ENCODE measurements at regions not wholly inside any gene's neighbourhood (a gene's known extent, or its start where the extent isn't known, plus 50 kb on each side); places are given as distances from the start of the nearest gene placed in this dataset.

DNA sequence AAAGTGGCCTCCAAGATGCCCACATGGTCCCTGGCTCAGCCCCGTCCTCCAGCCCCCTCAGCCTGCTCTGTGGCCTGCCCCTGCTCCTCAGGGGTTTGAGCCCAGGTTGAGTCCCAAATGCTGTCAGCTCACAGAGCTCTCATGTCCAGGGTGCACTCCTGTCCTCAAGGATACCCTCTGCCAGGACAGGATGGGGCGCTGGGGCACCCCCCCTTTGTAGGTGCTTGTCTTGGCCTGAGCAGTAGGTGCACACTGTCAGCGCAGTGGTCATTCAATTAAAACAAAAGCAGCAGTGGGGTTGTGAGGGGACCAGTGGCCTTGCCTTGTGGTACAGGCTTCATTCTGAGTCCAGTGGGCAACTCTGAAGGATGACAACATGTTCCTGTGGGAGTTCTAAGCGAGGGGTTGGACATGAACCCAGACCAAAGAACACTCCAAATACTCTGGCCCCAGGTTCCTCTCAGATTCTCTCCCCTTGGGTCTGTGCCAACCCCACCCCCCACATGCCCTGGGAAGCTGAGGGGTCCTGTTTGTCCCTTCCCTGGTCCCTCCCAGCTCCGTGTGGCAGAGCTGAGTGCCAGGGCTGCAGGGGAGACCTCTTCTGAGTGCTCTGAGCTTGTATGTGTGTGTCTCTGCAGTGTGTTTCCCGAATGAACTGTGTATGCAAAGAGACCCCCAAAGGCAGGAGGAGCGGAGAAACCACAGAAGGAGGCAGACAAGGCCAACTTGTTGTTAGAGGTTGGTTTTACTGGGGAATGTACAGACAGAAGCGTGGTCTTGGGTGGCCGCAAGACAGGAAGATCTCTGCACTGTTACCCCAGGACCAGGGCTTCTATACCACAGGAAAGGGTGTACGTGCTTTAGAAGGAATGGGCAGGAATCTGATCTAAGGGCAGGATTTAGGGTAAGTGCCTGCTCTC, 155.6 kb upstream of the HS6ST1 start:
- H3K27me3 ChIP-seq (ENCODE audit: control insufficient read depth, insufficient read depth, low read length, poor library complexity, severe bottlenecking): no peaks in the 10 kb centered on the region
- 89 to 92% methylated on average over 10 of the region's 10 CpGs for WGBS, 2 experiments
- H3K36me3 ChIP-seq (ENCODE audit: control insufficient read depth, insufficient read depth, low read length): no peaks in the 10 kb centered on the region
- H3K9me3 ChIP-seq (ENCODE audit: control insufficient read depth, low read length): peaks cover 4% of the 10 kb centered on the region
- H3K27ac ChIP-seq (ENCODE audit: insufficient read depth, low read depth, low read length, poor library complexity, severe bottlenecking): no peak overlapping the region
- H3K4me1 ChIP-seq (ENCODE audit: control insufficient read depth, insufficient read depth, low read length): peaks cover 6% of the 10 kb centered on the region
- H3K4me3 ChIP-seq (ENCODE audit: insufficient read depth, low read depth, low read length): no peak overlapping the region

DNA sequence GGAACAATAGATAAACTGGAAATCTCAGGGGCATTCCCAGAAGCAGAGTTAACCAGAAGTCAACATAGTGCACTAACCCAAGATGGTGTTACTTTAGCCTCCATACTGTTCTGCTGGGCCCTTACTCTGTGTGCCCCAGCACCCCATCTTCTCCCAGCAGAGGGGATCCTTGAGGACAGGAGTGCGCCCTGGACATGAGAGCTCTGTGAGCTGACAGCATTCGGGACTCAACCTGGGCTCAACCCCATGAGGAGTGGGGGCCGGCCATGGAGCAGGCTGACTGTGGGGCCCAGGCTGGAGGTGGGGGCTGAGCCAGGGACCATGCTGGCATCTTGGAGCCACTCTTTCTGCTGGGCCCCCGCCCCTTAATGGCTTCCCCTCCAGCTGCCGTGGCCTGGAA, 156.3 kb upstream of the HS6ST1 start:
- WGBS, 2 experiments: 93 to 94% methylated on average over 5 of the region's 5 CpGs
- H3K36me3 ChIP-seq (ENCODE audit: control insufficient read depth, insufficient read depth, low read length): no peaks in the 10 kb centered on the region
- peaks cover 6% of the 10 kb centered on the region for H3K4me1 ChIP-seq (ENCODE audit: control insufficient read depth, insufficient read depth, low read length)

DNA sequence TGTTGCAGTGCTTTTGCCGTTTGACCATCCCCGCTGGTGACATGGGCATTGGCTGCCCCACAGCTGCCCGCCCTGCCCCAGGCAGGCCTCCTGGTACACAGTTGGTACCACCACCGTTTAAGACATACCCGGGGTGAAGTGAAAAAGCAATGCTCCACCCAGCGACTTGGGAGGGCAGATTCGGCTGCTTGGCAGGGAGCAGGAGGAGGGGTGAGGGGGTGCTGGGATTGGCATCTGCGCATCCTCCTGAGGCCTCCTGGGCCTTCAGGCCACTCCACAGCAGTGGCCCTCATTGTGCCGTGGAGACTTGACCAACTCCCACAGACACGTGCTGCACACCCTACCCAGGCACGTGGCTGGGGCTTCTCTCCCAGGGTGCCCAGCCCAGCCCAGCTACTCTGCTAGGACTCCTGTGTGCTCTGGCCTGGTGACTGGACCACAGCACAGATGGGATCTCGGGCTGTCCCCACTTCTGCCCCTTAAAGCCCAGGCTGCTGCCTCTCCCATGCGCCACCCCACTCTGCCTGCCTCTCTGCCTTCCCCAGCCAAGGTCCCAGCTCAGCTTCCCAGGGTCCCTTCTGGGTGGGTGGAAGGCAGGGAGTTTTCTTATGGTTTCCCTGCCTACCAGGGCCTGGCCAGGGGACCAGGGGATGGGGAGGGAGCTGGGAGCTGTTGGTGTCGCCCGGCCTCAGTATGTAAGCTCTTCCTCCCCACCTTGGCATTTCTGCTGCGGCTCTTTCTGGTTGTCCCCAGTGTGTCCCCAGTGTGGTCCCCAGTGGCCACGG, 157.0 kb upstream of the HS6ST1 start:
- Histone ChIP-seq H3K36me3 (ENCODE audit: control insufficient read depth, insufficient read depth, low read length) (no peaks in the 10 kb centered on the region), H3K27ac (ENCODE audit: insufficient read depth, low read depth, low read length, poor library complexity, severe bottlenecking) (no peak overlapping the region), H3K4me3 (ENCODE audit: insufficient read depth, low read depth, low read length) (no peak overlapping the region), H3K27me3 (ENCODE audit: control insufficient read depth, insufficient read depth, low read length, poor library complexity, severe bottlenecking) (no peaks in the 10 kb centered on the region), H3K9me3 (ENCODE audit: control insufficient read depth, low read length) (no peaks in the 10 kb centered on the region), H3K4me1 (ENCODE audit: control insufficient read depth, insufficient read depth, low read length) (peaks cover 6% of the 10 kb centered on the region)
- WGBS, 2 experiments: 94 to 95% methylated on average over 17 of the region's 17 CpGs

More for the DNA sequence above, 156.3 kb upstream of the HS6ST1 start:
- no peaks in the 10 kb centered on the region for H3K27me3 ChIP-seq (ENCODE audit: control insufficient read depth, insufficient read depth, low read length, poor library complexity, severe bottlenecking)
- H3K4me3 ChIP-seq (ENCODE audit: insufficient read depth, low read depth, low read length): no peak overlapping the region
- H3K9me3 ChIP-seq (ENCODE audit: control insufficient read depth, low read length): peaks cover 1% of the 10 kb centered on the region
- no peak overlapping the region for H3K27ac ChIP-seq (ENCODE audit: insufficient read depth, low read depth, low read length, poor library complexity, severe bottlenecking)

DNA sequence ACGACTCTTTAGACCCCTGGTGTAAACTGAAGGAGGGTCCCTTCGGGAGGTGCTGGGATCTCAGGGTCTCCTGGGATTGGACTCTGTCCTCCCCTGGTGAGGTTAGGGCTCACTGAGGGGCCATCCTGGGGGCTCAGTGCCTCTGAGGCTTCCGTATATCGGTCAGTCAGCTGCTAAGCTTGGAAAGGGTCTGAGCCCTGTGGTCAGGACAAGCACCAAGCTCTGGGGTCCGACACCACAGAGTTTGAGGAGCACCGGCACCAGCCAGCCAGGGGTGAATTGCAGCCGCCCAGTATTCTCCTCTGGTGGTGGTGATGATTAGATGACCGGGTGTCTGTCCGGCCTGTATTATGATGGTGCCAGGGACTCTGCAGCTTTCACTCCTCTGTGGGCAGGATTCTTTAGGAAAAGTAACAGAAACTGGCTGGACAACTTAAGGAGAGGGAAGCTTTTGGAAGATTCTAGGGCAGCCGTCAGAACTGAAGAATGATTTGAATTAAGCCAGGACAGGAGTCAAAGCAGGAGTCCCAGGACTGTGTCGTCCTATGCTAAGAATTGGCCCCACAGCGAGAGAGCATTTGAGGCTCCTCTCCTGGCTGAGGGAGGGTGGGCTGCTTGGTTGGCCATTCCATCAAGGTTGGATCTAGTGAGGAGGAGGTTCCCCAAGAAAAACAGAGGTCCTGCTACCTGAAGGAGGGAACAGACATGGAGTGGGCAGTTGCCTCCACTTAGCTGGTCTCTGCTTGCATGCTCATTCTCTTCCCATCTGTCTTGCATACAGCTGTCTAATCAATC, 158.6 kb upstream of the HS6ST1 start:
- WGBS, 2 experiments: 92 to 95% methylated on average over 12 of the region's 12 CpGs
- H3K4me3 ChIP-seq (ENCODE audit: insufficient read depth, low read depth, low read length): no peak overlapping the region
- no peaks in the 10 kb centered on the region for H3K27me3 ChIP-seq (ENCODE audit: control insufficient read depth, insufficient read depth, low read length, poor library complexity, severe bottlenecking)
- no peaks in the 10 kb centered on the region for H3K36me3 ChIP-seq (ENCODE audit: control insufficient read depth, insufficient read depth, low read length)
- H3K27ac ChIP-seq (ENCODE audit: insufficient read depth, low read depth, low read length, poor library complexity, severe bottlenecking): no peak overlapping the region
- peaks cover 6% of the 10 kb centered on the region for H3K4me1 ChIP-seq (ENCODE audit: control insufficient read depth, insufficient read depth, low read length)
- H3K9me3 ChIP-seq (ENCODE audit: control insufficient read depth, low read length): no peaks in the 10 kb centered on the region

DNA sequence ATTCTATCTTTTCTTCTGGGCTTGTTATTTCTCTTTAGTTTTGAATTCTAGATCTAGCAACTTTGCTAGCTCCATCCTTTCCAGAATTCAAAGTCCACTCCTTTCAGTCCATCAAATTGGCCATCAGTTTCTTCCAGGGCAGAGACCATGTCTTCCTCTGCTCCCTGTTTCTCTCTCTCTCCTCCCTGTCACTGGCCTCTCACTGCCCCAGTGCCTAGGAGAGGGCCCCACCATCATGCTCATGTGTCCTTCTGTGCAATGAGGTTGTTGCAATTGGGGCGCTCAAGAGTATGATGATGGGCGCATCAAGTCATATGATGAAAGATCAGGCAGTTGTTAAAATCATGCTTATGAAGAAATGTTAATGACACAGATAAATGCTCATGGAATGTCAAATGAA, 159.2 kb upstream of the HS6ST1 start:
- H3K4me3 ChIP-seq (ENCODE audit: insufficient read depth, low read depth, low read length): no peak overlapping the region
- H3K27ac ChIP-seq (ENCODE audit: insufficient read depth, low read depth, low read length, poor library complexity, severe bottlenecking): no peak overlapping the region
- H3K36me3 ChIP-seq (ENCODE audit: control insufficient read depth, insufficient read depth, low read length): no peaks in the 10 kb centered on the region
- H3K4me1 ChIP-seq (ENCODE audit: control insufficient read depth, insufficient read depth, low read length): peaks cover 6% of the 10 kb centered on the region
- H3K9me3 ChIP-seq (ENCODE audit: control insufficient read depth, low read length): no peaks in the 10 kb centered on the region
- 95 to 98% methylated on average over 2 of the region's 2 CpGs for WGBS, 2 experiments
- H3K27me3 ChIP-seq (ENCODE audit: control insufficient read depth, insufficient read depth, low read length, poor library complexity, severe bottlenecking): no peaks in the 10 kb centered on the region

DNA sequence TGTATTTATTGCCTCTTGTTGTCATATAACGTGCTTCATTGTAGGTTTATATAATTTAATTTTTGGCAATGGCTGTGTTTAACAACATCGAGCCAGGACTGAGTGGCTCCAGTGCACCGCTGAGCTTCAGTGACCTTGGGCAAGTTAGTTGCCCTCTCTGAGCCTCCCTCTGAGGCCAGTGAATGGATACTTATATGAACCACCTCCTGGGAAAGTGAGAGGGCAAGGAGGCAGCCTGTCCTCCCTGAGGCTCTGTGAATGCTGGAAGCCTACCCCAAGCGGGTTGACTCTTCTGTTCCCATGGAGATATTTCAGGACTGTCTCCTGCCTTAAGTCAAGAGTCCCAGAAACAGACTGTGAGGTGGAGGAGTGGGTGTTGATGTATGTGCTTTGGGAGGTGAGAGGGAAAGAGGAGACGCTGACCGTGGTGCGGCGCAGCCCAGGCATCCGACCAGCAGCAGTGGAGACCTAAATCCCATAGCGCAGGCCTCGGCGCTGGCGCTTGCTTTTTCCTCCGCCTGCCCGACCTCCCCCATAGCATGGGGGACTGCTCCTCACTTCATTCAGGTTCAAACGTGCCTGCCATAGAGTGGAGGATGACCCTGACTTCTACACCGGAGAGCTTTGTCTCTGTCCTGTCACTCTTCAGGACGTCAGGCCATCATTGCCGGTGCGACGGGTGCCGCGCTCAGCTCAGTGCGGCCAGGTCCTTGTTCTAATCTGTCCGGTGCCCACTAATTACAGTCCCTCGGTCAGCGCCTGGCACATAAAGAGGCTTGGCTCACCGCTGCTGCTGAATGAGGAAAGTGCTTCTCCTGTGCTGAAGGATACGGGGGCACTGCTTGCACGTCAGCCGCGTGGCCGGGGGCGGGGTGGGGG, 167.3 kb upstream of the HS6ST1 start:
- WGBS, 2 experiments: 93 to 95% methylated on average over 34 of the region's 34 CpGs
- peaks cover 16% of the 10 kb centered on the region for H3K4me1 ChIP-seq (ENCODE audit: control insufficient read depth, insufficient read depth, low read length)
- H3K9me3 ChIP-seq (ENCODE audit: control insufficient read depth, low read length): no peaks in the 10 kb centered on the region
- no peak overlapping the region for H3K4me3 ChIP-seq (ENCODE audit: insufficient read depth, low read depth, low read length)
- no peak overlapping the region for H3K27ac ChIP-seq (ENCODE audit: insufficient read depth, low read depth, low read length, poor library complexity, severe bottlenecking)
- H3K36me3 ChIP-seq (ENCODE audit: control insufficient read depth, insufficient read depth, low read length): no peaks in the 10 kb centered on the region
- H3K27me3 ChIP-seq (ENCODE audit: control insufficient read depth, insufficient read depth, low read length, poor library complexity, severe bottlenecking): no peaks in the 10 kb centered on the region

DNA sequence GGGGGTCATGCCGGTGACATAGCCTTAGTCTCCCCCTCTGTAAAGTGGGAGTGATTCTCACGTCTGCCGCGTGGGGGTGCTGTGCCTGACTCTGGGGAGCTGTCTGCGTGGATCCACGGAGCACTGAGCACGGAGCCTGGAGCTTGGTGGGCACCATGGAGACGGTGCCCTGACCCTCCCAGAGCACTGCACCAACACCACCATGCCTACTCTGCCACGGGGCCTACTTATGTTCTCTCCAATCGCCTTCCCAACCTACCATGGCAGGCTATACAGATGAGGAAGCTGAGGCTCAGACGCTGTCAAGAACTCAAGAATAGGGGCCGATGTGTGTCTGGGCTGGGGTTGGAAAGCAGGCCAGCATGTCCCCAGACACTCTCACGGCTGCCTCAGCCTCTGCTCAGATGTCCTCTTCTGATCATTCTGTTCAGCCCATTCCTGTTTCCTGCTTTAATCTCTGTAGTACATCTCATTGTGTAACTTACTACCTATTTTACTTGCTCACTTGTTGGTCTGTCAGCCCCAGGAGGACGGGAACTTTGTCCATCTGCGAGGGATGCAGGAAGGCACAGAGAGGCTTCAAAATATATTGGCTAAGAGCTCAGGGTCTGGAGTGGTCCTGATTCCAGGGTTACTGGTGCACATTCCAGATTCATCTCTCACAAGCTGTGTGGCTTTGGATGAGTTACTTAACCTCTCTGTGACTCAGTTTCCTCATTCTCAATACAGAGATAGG, 168.1 kb upstream of the HS6ST1 start:
- Histone ChIP-seq H3K4me1 (ENCODE audit: control insufficient read depth, insufficient read depth, low read length) (peaks cover 16% of the 10 kb centered on the region), H3K9me3 (ENCODE audit: control insufficient read depth, low read length) (no peaks in the 10 kb centered on the region), H3K36me3 (ENCODE audit: control insufficient read depth, insufficient read depth, low read length) (no peaks in the 10 kb centered on the region), H3K4me3 (ENCODE audit: insufficient read depth, low read depth, low read length) (no peak overlapping the region), H3K27me3 (ENCODE audit: control insufficient read depth, insufficient read depth, low read length, poor library complexity, severe bottlenecking) (no peaks in the 10 kb centered on the region), H3K27ac (ENCODE audit: insufficient read depth, low read depth, low read length, poor library complexity, severe bottlenecking) (no peak overlapping the region)
- 91 to 93% methylated on average over 15 of the region's 15 CpGs for WGBS, 2 experiments

DNA sequence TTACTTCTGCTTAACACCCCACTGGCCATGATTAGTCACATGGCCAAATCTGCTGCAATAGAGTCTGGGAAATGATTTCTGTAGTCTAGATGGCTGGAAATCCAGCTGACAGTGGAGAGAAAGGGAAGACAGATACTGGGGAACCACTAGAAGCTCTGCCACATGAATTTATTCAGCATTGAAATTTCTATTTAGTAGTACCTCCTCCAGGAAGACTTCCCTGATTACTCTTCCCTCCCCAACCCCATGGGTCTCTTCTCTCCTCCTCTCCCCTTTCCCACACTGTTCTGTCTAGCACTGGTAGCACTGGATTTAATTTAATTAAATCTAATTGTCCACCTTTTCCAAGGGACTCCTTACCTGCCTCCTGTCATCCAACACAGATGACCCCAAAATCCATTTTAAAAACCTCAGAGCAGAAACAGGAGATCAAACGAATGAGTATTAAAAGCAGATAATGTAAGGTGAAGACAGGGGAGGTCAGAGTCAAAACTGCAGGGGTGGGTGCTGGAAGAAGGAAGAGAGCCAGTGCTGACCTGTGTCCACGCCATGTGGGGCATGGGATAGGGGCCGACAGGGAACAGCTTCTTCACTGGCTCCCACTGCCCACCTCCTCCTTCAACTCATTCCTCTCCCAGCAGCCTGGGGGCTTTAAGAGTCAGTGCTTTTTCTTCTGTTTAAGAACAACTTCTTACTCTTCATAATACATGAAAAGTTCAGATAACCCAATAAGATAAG, 169.2 kb upstream of the HS6ST1 start:
- no peaks in the 10 kb centered on the region for H3K27me3 ChIP-seq (ENCODE audit: control insufficient read depth, insufficient read depth, low read length, poor library complexity, severe bottlenecking)
- H3K9me3 ChIP-seq (ENCODE audit: control insufficient read depth, low read length): no peaks in the 10 kb centered on the region
- no peak overlapping the region for H3K4me3 ChIP-seq (ENCODE audit: insufficient read depth, low read depth, low read length)
- peaks cover 16% of the 10 kb centered on the region for H3K4me1 ChIP-seq (ENCODE audit: control insufficient read depth, insufficient read depth, low read length)
- no peak overlapping the region for H3K27ac ChIP-seq (ENCODE audit: insufficient read depth, low read depth, low read length, poor library complexity, severe bottlenecking)
- no peaks in the 10 kb centered on the region for H3K36me3 ChIP-seq (ENCODE audit: control insufficient read depth, insufficient read depth, low read length)
- WGBS, 2 experiments: 71 to 82% methylated on average over 3 of the region's 3 CpGs
